Endothelial cell (in vitro differentiated cells): ENCODE measurements at regions not wholly inside any gene's neighbourhood (a gene's known extent, or its start where the extent isn't known, plus 50 kb on each side); places are given as distances from the start of the nearest gene placed in this dataset.

ENCODE experiments used
- DNase-seq: peaks from one replicate; pipeline ENCODE4 v3.0.0; 2021; ENCODE audit warnings: low spot score
- H3K27ac Mint-ChIP-seq: one replicate; pipeline ENCODE4 v1.8.0; 2021; ENCODE audit warnings: mixed read lengths, inconsistent platforms; ENCODE audit not compliant: unreplicated experiment
- H3K27me3 Mint-ChIP-seq: one replicate; pipeline ENCODE4 v1.8.0; 2021; ENCODE audit warnings: mild to moderate bottlenecking, moderate library complexity, mixed read lengths, inconsistent platforms; ENCODE audit not compliant: unreplicated experiment
- H3K36me3 Mint-ChIP-seq: one replicate; pipeline ENCODE4 v1.8.0; 2021; ENCODE audit warnings: mild to moderate bottlenecking, low read depth, mixed read lengths, inconsistent platforms; ENCODE audit not compliant: unreplicated experiment
- H3K4me1 Mint-ChIP-seq: one replicate; pipeline ENCODE4 v1.8.0; 2021; ENCODE audit warnings: mild to moderate bottlenecking, mixed read lengths, inconsistent platforms; ENCODE audit not compliant: unreplicated experiment
- H3K4me3 Mint-ChIP-seq: one replicate; pipeline ENCODE4 v1.8.0; 2021; ENCODE audit warnings: mild to moderate bottlenecking, mixed read lengths, inconsistent platforms; ENCODE audit not compliant: unreplicated experiment
- H3K9me3 Mint-ChIP-seq: one replicate; pipeline ENCODE4 v1.8.0; 2021; ENCODE audit warnings: mixed read lengths, inconsistent platforms; ENCODE audit not compliant: unreplicated experiment
- CTCF ChIP-seq: fragments of 200-600 bp; sonication (generic); IDR thresholded peaks from one replicate; pipeline ENCODE4 v1.5.0; 2021; ENCODE audit warnings: antibody characterized with exemption; ENCODE audit not compliant: unreplicated experiment

GRCh38 chr18:40955351-40955750 lies 999.7 kb upstream of the PIK3C3 start:
- Mint-ChIP-seq H3K4me3 (no peak overlapping the region), H3K4me1 (no peaks in the 10 kb centered on the region), H3K9me3 (no peaks in the 10 kb centered on the region), H3K27me3 (no peaks in the 10 kb centered on the region), H3K36me3 (no peaks in the 10 kb centered on the region), H3K27ac (no peak overlapping the region)
- no peak for TF ChIP-seq CTCF
- DNase-seq, result no peak

GRCh38 chr18:40949114-40949950 lies 1005.7 kb upstream of the PIK3C3 start:
- DNase-seq, result no peak
- TF ChIP-seq CTCF, result no peak
- no peaks in the 10 kb centered on the region for H3K4me1 Mint-ChIP-seq
- no peak overlapping the region for H3K4me3 Mint-ChIP-seq
- no peaks in the 10 kb centered on the region for H3K36me3 Mint-ChIP-seq
- no peaks in the 10 kb centered on the region for H3K9me3 Mint-ChIP-seq
- peaks cover 2% of the 10 kb centered on the region for H3K27me3 Mint-ChIP-seq
- H3K27ac Mint-ChIP-seq, result no peak overlapping the region

- TF ChIP-seq CTCF, result no peak
- H3K27ac Mint-ChIP-seq, result no peak overlapping the region
- no peaks in the 10 kb centered on the region for H3K4me1 Mint-ChIP-seq
- no peaks in the 10 kb centered on the region for H3K36me3 Mint-ChIP-seq
- no peak for DNase-seq
- no peak overlapping the region for H3K4me3 Mint-ChIP-seq
- peaks cover 2% of the 10 kb centered on the region for H3K27me3 Mint-ChIP-seq
- H3K9me3 Mint-ChIP-seq, result no peaks in the 10 kb centered on the region
Measured at GRCh38 chr18:40944576-40944975, 1010.5 kb upstream of the PIK3C3 start.

GRCh38 chr18:40939656-40940515 lies 1015.1 kb upstream of the PIK3C3 start:
- no peak for DNase-seq
- Mint-ChIP-seq H3K9me3 (no peaks in the 10 kb centered on the region), H3K4me3 (no peak overlapping the region), H3K27me3 (no peaks in the 10 kb centered on the region), H3K36me3 (no peaks in the 10 kb centered on the region), H3K27ac (no peak overlapping the region), H3K4me1 (no peaks in the 10 kb centered on the region)
- no peak for TF ChIP-seq CTCF

- no peak for TF ChIP-seq CTCF
Measured at GRCh38 chr18:40938615-40939014, 1016.4 kb upstream of the PIK3C3 start.

More at GRCh38 chr18:40938615-40939014, 1016.4 kb upstream of the PIK3C3 start:
- H3K4me1 Mint-ChIP-seq, result no peaks in the 10 kb centered on the region
- no peak overlapping the region for H3K4me3 Mint-ChIP-seq
- no peaks in the 10 kb centered on the region for H3K36me3 Mint-ChIP-seq
- H3K9me3 Mint-ChIP-seq, result no peaks in the 10 kb centered on the region
- H3K27ac Mint-ChIP-seq, result no peak overlapping the region
- DNase-seq, result no peak
- no peaks in the 10 kb centered on the region for H3K27me3 Mint-ChIP-seq
